NCI-H345 (cell line): ENCODE measurements at regions not wholly inside any gene's neighbourhood (a gene's known extent, or its start where the extent isn't known, plus 50 kb on each side); places are given as distances from the start of the nearest gene placed in this dataset.

Experiments used
- DNase-seq: peaks from one replicate; lab custom pipeline; 2025; lab: John Stamatoyannopoulos, UW

GRCh38 chr6:142682985-142683384, 262.0 kb downstream of the HIVEP2 start:
- DNase-seq = no peak

GRCh38 chr6:142683714-142684141, 261.2 kb downstream of the HIVEP2 start:
- no peak for DNase-seq

GRCh38 chr6:142684371-142684770, 260.6 kb downstream of the HIVEP2 start:
- no peak for DNase-seq

GRCh38 chr6:142685852-142686506, 259.0 kb downstream of the HIVEP2 start:
- DNase-seq = no peak

GRCh38 chr6:142686507-142686887, 258.5 kb downstream of the HIVEP2 start:
- no peak for DNase-seq

- DNase-seq = peak; percentile 61
Observed at GRCh38 chr6:142692942-142693341, 252.0 kb downstream of the HIVEP2 start.

- DNase-seq = no peak
Observed at GRCh38 chr6:142693441-142693840, 251.5 kb downstream of the HIVEP2 start.

GRCh38 chr6:142694054-142694453, 250.9 kb downstream of the HIVEP2 start:
- DNase-seq = no peak

GRCh38 chr6:142695016-142695415, 250.0 kb downstream of the HIVEP2 start:
- no peak for DNase-seq

GRCh38 chr6:142696123-142697000, 248.6 kb downstream of the HIVEP2 start:
- DNase-seq = no peak

GRCh38 chr6:142697001-142697335, 248.0 kb downstream of the HIVEP2 start:
- DNase-seq = no peak

GRCh38 chr6:142697922-142698321, 247.1 kb downstream of the HIVEP2 start:
- no peak for DNase-seq

GRCh38 chr6:142698751-142699150, 246.2 kb downstream of the HIVEP2 start:
- no peak for DNase-seq

GRCh38 chr6:142699391-142699790, 245.6 kb downstream of the HIVEP2 start:
- no peak for DNase-seq

- no peak for DNase-seq
Observed at GRCh38 chr6:142700032-142700431, 244.9 kb downstream of the HIVEP2 start.

- no peak for DNase-seq
Observed at GRCh38 chr6:142700671-142701312, 244.2 kb downstream of the HIVEP2 start.
